Heart right ventricle (tissue), 16 donors: ENCODE measurements at regions not wholly inside any gene's neighbourhood (a gene's known extent, or its start where the extent isn't known, plus 50 kb on each side); places are given as distances from the start of the nearest gene placed in this dataset.
"Not testable (repeated sequence)": the region's sequence is repeated elsewhere in the genome, so short reads cannot be mapped to it uniquely, and the experiment has no call there.

Experiments used
- ATAC-seq, 8 donors: fragments of 200-7000 bp; cut with Tn5 transposase; one replicate each; pipeline ENCODE4 v1.9.1; 2020; ENCODE audit warnings: mild to moderate bottlenecking in 8 of 8, moderate library complexity in 8 of 8, moderate number of reproducible peaks in 1 of 8
- DNase-seq, 2 donors: peaks; one replicate each; pipeline ENCODE4 v3.0.0-alpha.2; 2020
- H3K27ac ChIP-seq, 10 donors: fragments of 200-600 bp; sonication (generic) in 2 of 10; one replicate each; pipeline versions ENCODE4 v1.5.0 to v1.8.0; 2020 to 2022; ENCODE audit warnings: mild to moderate bottlenecking in 3 of 10
- H3K27me3 ChIP-seq, 7 donors: fragments of 200-600 bp; one replicate each; pipeline ENCODE4 v1.8.0; 2021 to 2022; ENCODE audit warnings: mild to moderate bottlenecking in 2 of 7
- H3K36me3 ChIP-seq, 9 donors: fragments of 200-600 bp; sonication (generic) in 1 of 9; one replicate each; pipeline versions ENCODE4 v1.5.0 to v1.8.0; 2020 to 2022; ENCODE audit warnings: mild to moderate bottlenecking in 2 of 9
- H3K4me1 ChIP-seq, 9 donors: fragments of 200-600 bp; sonication (generic) in 1 of 9; one replicate each; pipeline versions ENCODE4 v1.5.0 to v1.8.0; 2020 to 2022; ENCODE audit warnings: mild to moderate bottlenecking in 4 of 9
- H3K4me3 ChIP-seq, 10 donors: fragments of 200-600 bp; sonication (generic) in 2 of 10; one replicate each; pipeline versions ENCODE4 v1.5.0 to v1.8.0; 2020 to 2022; ENCODE audit warnings: mild to moderate bottlenecking in 7 of 10, moderate library complexity in 2 of 10
- H3K9me3 ChIP-seq, 11 donors: fragments of 200-600 bp in 10 of 11; sonication (generic) in 2 of 11; one replicate each; pipeline versions ENCODE4 v1.5.0 to v1.8.0; 2013 to 2022; ENCODE audit warnings: mild to moderate bottlenecking in 2 of 11, control low read depth in 1 of 11, moderate library complexity in 1 of 11
- CTCF ChIP-seq, 9 donors: fragments of 200-600 bp; sonication (generic) in 2 of 9; IDR thresholded peaks; one replicate each; pipeline versions ENCODE4 v1.5.0 to v1.8.0; 2021 to 2022; ENCODE audit warnings: antibody characterized with exemption in 9 of 9, mild to moderate bottlenecking in 5 of 9, moderate library complexity in 1 of 9
- WGBS, 2 donors: extraction: QIAGEN DNeasy Blood & Tissue Kit; methylation state at CpG; one replicate each; pipeline ENCODE4 v1.1.7; 2013; ENCODE audit warnings: inconsistent platforms in 1 of 2; 5-methylcytosine and 5-hydroxymethylcytosine counted together
- intact Hi-C, 10 donors: fragments of 100-400 bp; cut with DNase I; formaldehyde crosslinking; loops; one replicate each; pipeline versions ENCODE4 v1.11.1 to v1.14.2; 2022
- donor health status: Arrhythmogenic right ventricular cardiomyopathy.
- donor health status: ischemic (EF 13 %, LVEDD 7.1; RV severe dilation, severe dysfunction).
- donor health status: healthy with polysubstance abuse.
- donor health status: DM: no; HTN: yes; CAD: no.
- donor health status: DM: no; HTN: no; CAD: no.
- donor health status: ischemic (EF 25% LVEDD 6.9; RV normal size, moderate dysfunction).
- donor health status: ischemic (EF 25% LVEDD 5.7; RV mildly dilated, moderate dysfunction).
- donor health status: healthy.
- donor health status: DM: yes; HTN: yes; CAD: no.
- donor health status: Ischemic cardiomyopathy.
- donor health status: ischemic (EF 35%, LVEDD 5.7; RV mildly dilated, moderate dysfunction).
- donor health status: nonischemic (EF 11% LVEDD 7.7; RV severe dilation, severe dysfunction).
- donor health status: DM: yes; HTN: yes; CAD: no.
- donor health status: PGD.
- donor health status: ischemic (EF 29% LVEDD 5.4; RV normal size, mild dysfunction).
- donor health status: nonischemic (EF 23%, LVEDD 6.1; RV moderate dilation, normal function).

GRCh38 chr6:86872810-86873209 lies 64.5 kb upstream of the HTR1E start:
- H3K9me3 ChIP-seq: peaks cover 0 to 74% (median 21%) of the 10 kb centered on the region in 11 donors
- H3K4me3 ChIP-seq, DNase-seq, intact Hi-C loops, H3K4me1 ChIP-seq, H3K27me3 ChIP-seq, H3K27ac ChIP-seq, ATAC-seq, H3K36me3 ChIP-seq: not testable (repeated sequence)
- 88 to 91% methylated on average over 16 of the region's 16 CpGs for WGBS, 2 donors

GRCh38 chr6:86871681-86872080 lies 65.6 kb upstream of the HTR1E start:
- no peak overlapping the region for H3K4me3 ChIP-seq
- ATAC-seq: no peak
- no peaks in the 10 kb centered on the region for H3K36me3 ChIP-seq
- intact Hi-C loops: no loop called here
- no peak for DNase-seq
- no peak for TF ChIP-seq CTCF (IDR thresholded peaks at IDR 0.05)
- H3K27me3 ChIP-seq: no peaks in the 10 kb centered on the region
- H3K9me3 ChIP-seq: peaks cover 0 to 83% (median 25%) of the 10 kb centered on the region in 11 donors
- H3K4me1 ChIP-seq: no peaks in the 10 kb centered on the region
- H3K27ac ChIP-seq: no peak overlapping the region
- WGBS, 2 donors: 33 to 45% methylated on average over 1 of the region's 1 CpG

- ATAC-seq (no peak), DNase-seq (no peak)
- H3K36me3 ChIP-seq: no peaks in the 10 kb centered on the region
- no peak overlapping the region for H3K4me3 ChIP-seq
- H3K9me3 ChIP-seq: peaks cover 0 to 93% (median 29%) of the 10 kb centered on the region in 11 donors
- intact Hi-C loops: no loop called here
- no peaks in the 10 kb centered on the region for H3K4me1 ChIP-seq
- no peaks in the 10 kb centered on the region for H3K27me3 ChIP-seq
- TF ChIP-seq CTCF (IDR thresholded peaks at IDR 0.05): no peak
- 79 to 83% methylated on average over 1 of the region's 1 CpG for WGBS, 2 donors
- no peak overlapping the region for H3K27ac ChIP-seq
Measured at GRCh38 chr6:86869500-86869899, 67.8 kb upstream of the HTR1E start.

GRCh38 chr6:86859513-86859912 lies 77.8 kb upstream of the HTR1E start:
- no peaks in the 10 kb centered on the region for H3K36me3 ChIP-seq
- no peaks in the 10 kb centered on the region for H3K27me3 ChIP-seq
- H3K4me1 ChIP-seq: peaks cover 0 to 2% (median 0%) of the 10 kb centered on the region in 9 donors
- no peak overlapping the region for H3K27ac ChIP-seq
- intact Hi-C loops: loop anchor here in 6 of 10 donors (5.0 to 10.0 kb wide), 4 partner anchors 935 to 1105 kb away; no protein-coding TSS in a partner anchor
- no peak for ATAC-seq
- no peaks in the 10 kb centered on the region for H3K9me3 ChIP-seq
- no peak for DNase-seq
- no peak for TF ChIP-seq CTCF (IDR thresholded peaks at IDR 0.05)
- no peak overlapping the region for H3K4me3 ChIP-seq

- no peak for ATAC-seq
- intact Hi-C loops: loop anchor here in 6 of 10 donors (5.0 to 10.0 kb wide), 4 partner anchors 934 to 1104 kb away; no protein-coding TSS in a partner anchor
- peaks cover 0 to 2% (median 0%) of the 10 kb centered on the region in 9 donors for H3K4me1 ChIP-seq
- H3K36me3 ChIP-seq: no peaks in the 10 kb centered on the region
- no peak overlapping the region for H3K4me3 ChIP-seq
- no peak for DNase-seq
- no peaks in the 10 kb centered on the region for H3K9me3 ChIP-seq
- no peak for TF ChIP-seq CTCF (IDR thresholded peaks at IDR 0.05)
- no peaks in the 10 kb centered on the region for H3K27me3 ChIP-seq
- H3K27ac ChIP-seq: no peak overlapping the region
- WGBS, 2 donors: 85 to 87% methylated on average over 3 of the region's 3 CpGs
Measured at GRCh38 chr6:86858970-86859369, 78.4 kb upstream of the HTR1E start.
